ENCODE measurements at regions not wholly inside any gene's neighbourhood (a gene's known extent, or its start where the extent isn't known, plus 50 kb on each side); places are given as distances from the start of the nearest gene placed in this dataset.

- H4K20me1 ChIP-seq (replicated peaks; ENCODE audit: insufficient read depth) = no peaks in the 10 kb centered on the region
- no peak for DNase-seq (ENCODE audit: low spot score)
- no peak overlapping the region for H3K4me3 ChIP-seq
- Mint-ChIP-seq H3K4me3 (no peak overlapping the region), H3K27ac (no peak overlapping the region), H3K27me3 (ENCODE audit: insufficient read depth, low read depth, poor library complexity) (no peaks in the 10 kb centered on the region), H3K4me1 (0 out of 3 replicates have a peak, but pooled peaks cover 2% of the 10 kb centered on the region), H3K36me3 (ENCODE audit: low read depth) (no peaks in the 10 kb centered on the region), H3K9me3 (no peaks in the 10 kb centered on the region)
- no peaks in the 10 kb centered on the region for H3K9me2 ChIP-seq (ENCODE audit: insufficient read depth)
- H2AFZ ChIP-seq = no peak overlapping the region
- TF ChIP-seq EZH2phosphoT487 (IDR thresholded peaks at IDR 0.05; ENCODE audit: unreplicated experiment) (no peak), JUNB (IDR thresholded peaks at IDR 0.05; ENCODE audit: unreplicated experiment) (no peak), ZNF114 (CRISPR knock-in tag; IDR thresholded peaks at IDR 0.05) (no peak), EZH2 (IDR thresholded peaks at IDR 0.05; ENCODE audit: low read depth, unreplicated experiment) (no peak), POLR2AphosphoS5 (IDR thresholded peaks at IDR 0.05; ENCODE audit: low read depth) (no peak)
- no peaks in the 10 kb centered on the region for H3K79me2 ChIP-seq (replicated peaks; ENCODE audit: insufficient read depth)
- no peaks in the 10 kb centered on the region for H3K4me1 ChIP-seq (ENCODE audit: insufficient read depth)
- no peak overlapping the region for H3K27ac ChIP-seq (ENCODE audit: low read depth)
- no peak overlapping the region for H3K4me2 ChIP-seq
- no peaks in the 10 kb centered on the region for H3F3A ChIP-seq (replicated peaks; ENCODE audit: low read depth)
- no peaks in the 10 kb centered on the region for H3K36me3 ChIP-seq (ENCODE audit: insufficient read depth)
- ATAC-seq = no peak
- no peaks in the 10 kb centered on the region for H3K27me3 ChIP-seq (ENCODE audit: insufficient read depth)
These were observed 540.9 kb downstream of the EPM2A start for GRCh38 chr6:145194389-145194788.

GRCh38 chr6:145199961-145200360 lies 535.4 kb downstream of the EPM2A start:
- ATAC-seq = no peak
- no peaks in the 10 kb centered on the region for H3K36me3 Mint-ChIP-seq (ENCODE audit: low read depth)
- TF ChIP-seq EZH2 (IDR thresholded peaks at IDR 0.05; ENCODE audit: low read depth, unreplicated experiment) (no peak), ZNF114 (CRISPR knock-in tag; IDR thresholded peaks at IDR 0.05) (no peak), STAT1 (IDR thresholded peaks at IDR 0.05; ENCODE audit: unreplicated experiment) (no peak), CTCF (conservative IDR thresholded peaks at IDR 0.05; ENCODE audit: low read depth in 2 of 2) (no peak), CREB1 (CRISPR knock-in tag; IDR thresholded peaks at IDR 0.05; ENCODE audit: low read depth) (no peak), REST (IDR thresholded peaks at IDR 0.05; ENCODE audit: unreplicated experiment) (no peak), ZNF462 (CRISPR knock-in tag; IDR thresholded peaks at IDR 0.05) (no peak), JUNB (IDR thresholded peaks at IDR 0.05; ENCODE audit: unreplicated experiment) (no peak), EZH2phosphoT487 (IDR thresholded peaks at IDR 0.05; ENCODE audit: unreplicated experiment) (no peak), POLR2AphosphoS5 (IDR thresholded peaks at IDR 0.05; ENCODE audit: low read depth) (no peak), NANOG (IDR thresholded peaks at IDR 0.05; ENCODE audit: borderline replicate concordance) (no peak)

More at GRCh38 chr6:145199961-145200360, 535.4 kb downstream of the EPM2A start:
- Mint-ChIP-seq H3K4me1 (no peaks in the 10 kb centered on the region), H3K9me3 (no peaks in the 10 kb centered on the region), H3K27ac (no peak overlapping the region), H3K27me3 (ENCODE audit: insufficient read depth, low read depth, poor library complexity) (no peaks in the 10 kb centered on the region), H3K4me3 (no peak overlapping the region)
- Histone ChIP-seq H3K27me3 (ENCODE audit: insufficient read depth) (no peaks in the 10 kb centered on the region), H2AFZ (no peak overlapping the region), H3K9me2 (ENCODE audit: insufficient read depth) (no peaks in the 10 kb centered on the region), H4K20me1 (replicated peaks; ENCODE audit: insufficient read depth) (no peaks in the 10 kb centered on the region), H3K4me1 (ENCODE audit: insufficient read depth) (no peaks in the 10 kb centered on the region), H3K27ac (ENCODE audit: low read depth) (no peak overlapping the region), H3K4me2 (no peak overlapping the region), H3K36me3 (ENCODE audit: insufficient read depth) (no peaks in the 10 kb centered on the region), H3K4me3 (no peak overlapping the region), H3K79me2 (replicated peaks; ENCODE audit: insufficient read depth) (no peaks in the 10 kb centered on the region), H3F3A (replicated peaks; ENCODE audit: low read depth) (no peaks in the 10 kb centered on the region)
- DNase-seq (ENCODE audit: low spot score) = no peak

Data from GM23338 (cell line).